Globus pallidus (tissue), 1 donor: ENCODE measurements at regions not wholly inside any gene's neighbourhood (a gene's known extent, or its start where the extent isn't known, plus 50 kb on each side); places are given as distances from the start of the nearest gene placed in this dataset.
"Not testable (repeated sequence)": the region's sequence is repeated elsewhere in the genome, so short reads cannot be mapped to it uniquely, and the experiment has no call there.

Experiments used
- DNase-seq: peaks from one replicate; pipeline ENCODE4 v3.0.0-alpha.2; 2015; ENCODE audit warnings: low spot score

DNA sequence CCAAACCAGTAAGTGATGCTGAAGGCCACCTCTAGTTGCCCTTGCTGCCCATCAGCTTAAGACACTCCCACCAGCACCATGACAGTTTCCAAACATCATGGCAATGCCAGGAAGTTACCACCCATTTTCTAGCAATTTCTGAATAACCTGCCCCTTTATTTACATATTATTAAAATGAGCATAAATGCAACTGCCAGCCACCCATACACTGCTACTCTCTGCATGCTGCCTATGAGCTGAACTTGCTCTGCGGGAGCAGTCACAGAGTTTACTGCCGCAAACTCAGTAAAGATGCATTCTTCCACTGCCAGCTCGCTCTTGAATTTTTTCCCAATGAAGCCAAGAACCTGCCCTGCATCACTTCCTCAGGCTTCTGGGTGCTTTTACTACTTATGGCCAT lies 212.6 kb downstream of the SH2D4B start:
- DNase-seq = no peak

GRCh38 chr10:80751940-80752339 lies 214.2 kb downstream of the SH2D4B start:
- DNase-seq = no peak

DNA sequence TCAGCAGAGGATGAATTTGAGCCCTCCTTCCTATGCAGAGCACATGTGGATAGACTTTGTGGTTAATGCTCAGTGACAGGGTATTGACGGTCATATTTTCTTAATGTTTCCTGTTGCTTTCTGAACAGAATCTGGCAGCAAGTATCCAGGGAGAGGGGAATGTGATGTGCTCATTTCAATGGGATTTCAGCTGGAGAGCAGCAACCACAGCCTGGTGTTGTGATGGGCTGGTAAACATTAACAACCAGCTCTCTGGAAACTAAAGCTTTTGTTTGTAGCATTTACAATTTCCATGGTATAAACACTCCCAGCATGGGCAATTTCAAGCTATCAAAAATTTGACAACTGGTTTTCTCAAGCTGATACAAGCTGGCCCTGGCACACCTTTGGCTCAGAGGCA lies 215.9 kb downstream of the SH2D4B start:
- DNase-seq = no peak

DNA sequence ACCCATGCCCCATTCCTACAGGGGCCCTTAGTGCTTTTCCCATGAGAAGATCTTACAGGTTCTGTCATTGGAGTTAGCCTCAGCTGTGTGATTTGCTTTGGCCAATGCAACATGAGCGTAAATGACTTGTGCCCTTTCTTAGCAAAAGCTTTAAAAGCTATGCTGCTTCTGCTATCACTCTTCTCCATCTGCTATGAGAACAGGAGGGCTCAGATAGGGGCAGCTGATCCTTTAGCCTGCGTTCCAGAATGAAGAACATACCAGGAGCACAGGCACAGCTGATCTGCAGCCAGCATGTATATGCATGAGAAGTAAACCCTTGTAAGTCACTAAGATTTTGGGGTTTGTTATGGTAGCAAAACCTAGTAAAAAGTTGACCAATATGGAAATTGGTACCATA lies 218.2 kb downstream of the SH2D4B start:
- no peak for DNase-seq

DNA sequence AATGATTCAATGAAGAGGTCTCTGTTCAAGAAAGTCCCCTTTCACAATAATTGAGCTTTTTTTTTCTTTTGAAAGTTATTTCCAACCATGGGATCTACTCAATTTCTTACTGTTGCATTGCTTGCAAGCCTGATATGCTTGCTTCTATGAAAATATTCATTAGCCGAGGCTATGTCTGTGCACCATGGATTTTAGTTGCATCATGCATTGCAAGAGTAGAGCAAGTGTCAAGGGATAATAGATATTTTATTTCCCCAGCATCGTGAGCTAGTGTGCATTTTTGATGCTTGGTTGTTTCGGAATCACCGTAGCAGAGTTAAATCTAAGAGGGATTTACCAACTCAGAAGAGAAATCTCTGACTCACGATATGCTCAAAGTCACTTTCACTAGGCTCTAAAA lies 222.0 kb downstream of the SH2D4B start:
- DNase-seq = no peak

DNA sequence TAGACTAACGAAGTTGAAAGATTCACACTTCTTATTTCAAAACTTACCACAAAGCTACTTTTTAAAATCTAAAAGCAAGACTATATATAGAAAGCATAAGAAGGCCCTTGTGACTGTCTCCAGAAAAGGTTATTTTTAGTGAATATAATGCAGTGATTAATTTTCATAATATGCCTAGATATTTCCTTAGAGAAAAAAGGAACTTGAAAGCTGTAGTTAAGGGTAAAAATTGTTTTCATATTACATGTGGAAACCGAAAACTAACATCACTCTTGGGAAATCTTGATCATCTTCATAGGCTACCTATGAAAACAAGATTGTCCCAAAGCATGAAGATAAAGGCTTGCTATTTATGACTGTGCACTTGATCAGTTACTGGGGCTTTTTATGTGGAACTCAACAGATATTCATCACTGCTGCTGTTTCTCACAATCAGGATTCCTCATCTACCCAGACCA lies 223.2 kb downstream of the SH2D4B start:
- no peak for DNase-seq

GRCh38 chr10:80767963-80768362 lies 230.3 kb downstream of the SH2D4B start:
- no peak for DNase-seq

- DNase-seq = no peak
These were observed 232.0 kb downstream of the SH2D4B start for GRCh38 chr10:80769700-80770160.

- no peak for DNase-seq
These were observed 232.5 kb downstream of the SH2D4B start for GRCh38 chr10:80770239-80770638.

DNA sequence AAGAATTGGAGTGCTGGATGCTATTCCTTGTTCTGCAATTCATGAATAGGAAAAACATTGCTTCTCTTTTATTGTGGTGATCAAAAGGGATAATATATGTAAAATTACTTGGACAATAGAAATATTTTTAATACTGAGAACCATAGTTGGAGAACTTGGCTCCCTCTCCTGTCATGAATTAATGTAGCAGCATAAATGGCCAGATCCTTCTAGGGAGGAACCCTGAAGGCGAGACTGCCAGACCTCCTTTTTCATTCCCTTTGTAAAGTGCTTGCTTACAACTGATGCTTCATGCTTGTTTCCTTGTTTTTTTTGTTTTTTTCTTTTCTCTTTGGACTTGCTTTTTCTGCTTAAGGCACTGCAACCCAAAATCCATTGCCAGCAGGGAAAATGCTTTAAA lies 233.6 kb downstream of the SH2D4B start:
- no peak for DNase-seq

- no peak for DNase-seq
These were observed 234.3 kb downstream of the SH2D4B start for GRCh38 chr10:80771902-80772555.

- no peak for DNase-seq
These were observed 234.9 kb downstream of the SH2D4B start for GRCh38 chr10:80772596-80772995.

- no peak for DNase-seq
These were observed 247.0 kb downstream of the SH2D4B start for GRCh38 chr10:80784695-80785094.

DNA sequence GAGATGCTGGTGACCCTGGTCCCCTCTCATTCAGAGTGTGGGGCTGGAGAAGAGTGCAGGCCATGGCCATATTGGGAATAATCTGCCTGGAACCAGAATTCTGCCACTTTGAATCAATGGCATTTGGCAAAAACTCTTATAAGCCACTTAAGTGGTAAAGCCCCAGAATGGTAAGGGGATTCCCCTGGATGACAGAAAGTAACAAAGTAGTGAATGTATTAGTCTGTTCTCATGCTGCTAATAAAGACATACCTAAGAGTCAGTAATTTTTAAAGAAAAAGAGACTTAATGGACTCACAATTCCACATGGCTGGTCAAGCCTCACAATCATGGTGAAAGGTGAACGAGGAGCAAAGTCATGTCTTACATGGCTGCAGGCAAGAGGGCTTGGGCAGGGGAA lies 248.6 kb downstream of the SH2D4B start:
- no peak for DNase-seq

GRCh38 chr10:80787952-80788351 lies 250.2 kb downstream of the SH2D4B start:
- DNase-seq = no peak

DNA sequence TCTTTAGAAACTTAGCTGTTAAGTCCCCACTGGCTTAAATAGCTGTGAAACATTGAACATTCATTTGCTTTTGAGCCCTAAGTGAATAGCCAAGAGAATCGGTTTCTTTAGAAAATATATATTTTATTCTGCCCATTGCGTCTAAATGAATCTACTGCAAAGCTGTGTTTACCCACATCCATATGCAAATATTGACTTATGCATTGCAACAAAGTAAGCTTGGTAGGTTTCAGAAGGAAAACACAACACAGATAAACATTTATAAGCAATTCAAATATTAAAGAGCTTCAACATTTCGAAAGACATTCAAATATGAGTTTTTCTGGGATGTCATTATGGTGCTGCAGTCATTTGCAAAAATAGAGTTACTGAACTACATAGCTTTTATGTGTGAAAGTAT lies 257.3 kb downstream of the SH2D4B start:
- no peak for DNase-seq

DNA sequence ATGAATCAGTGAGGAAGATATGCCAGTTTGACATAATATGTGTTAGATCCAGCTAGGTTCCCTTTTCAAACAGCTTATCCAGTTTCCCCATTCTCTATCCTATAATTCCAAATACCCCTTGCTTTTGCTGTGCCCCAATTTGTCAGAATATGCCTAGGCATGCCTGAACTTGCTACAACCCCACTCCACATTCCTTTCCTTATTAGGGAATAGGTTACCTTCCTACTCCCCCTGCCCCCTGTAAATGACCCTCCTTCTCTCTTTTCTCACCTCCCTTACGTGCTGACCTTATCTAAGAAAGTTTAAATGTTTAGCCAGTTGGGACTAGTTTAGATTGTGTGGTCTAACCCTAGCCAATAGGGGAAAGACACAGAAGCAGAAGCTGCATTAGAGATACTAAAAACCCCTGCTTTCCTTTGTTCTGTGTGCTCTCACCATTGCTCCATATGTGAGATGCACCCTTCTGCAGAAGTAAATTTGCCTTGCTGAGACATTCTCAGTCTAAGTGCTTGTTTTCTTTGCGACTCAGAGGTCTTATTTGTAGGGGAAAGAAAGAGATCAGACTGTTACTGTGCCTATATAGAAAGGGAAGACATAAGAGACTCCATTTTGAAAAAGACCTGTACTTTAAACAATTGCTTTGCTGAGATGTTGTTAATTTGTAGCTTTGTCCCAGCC lies 267.8 kb downstream of the SH2D4B start:
- DNase-seq = no peak

GRCh38 chr10:80814147-80814652 lies 276.5 kb downstream of the SH2D4B start:
- no peak for DNase-seq

DNA sequence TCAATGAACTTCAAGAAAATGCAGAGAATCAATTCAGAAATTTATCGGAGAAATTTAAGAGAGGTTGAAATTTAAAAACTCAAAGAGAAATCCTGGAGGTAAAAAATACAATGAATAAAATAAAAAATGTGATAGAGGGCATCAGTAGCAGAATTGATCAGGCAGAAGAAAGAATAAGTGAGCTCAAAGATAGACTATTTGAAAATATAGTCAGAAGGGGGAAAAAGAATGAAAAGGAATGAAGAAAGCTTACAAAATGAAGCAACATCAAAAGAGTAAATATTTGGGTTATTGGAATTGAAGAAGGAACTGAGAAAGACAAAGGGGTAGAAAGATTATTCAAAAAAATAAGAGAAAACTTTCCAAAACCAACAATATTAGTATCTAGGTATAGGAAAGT lies 291.4 kb downstream of the SH2D4B start:
- no peak for DNase-seq

DNA sequence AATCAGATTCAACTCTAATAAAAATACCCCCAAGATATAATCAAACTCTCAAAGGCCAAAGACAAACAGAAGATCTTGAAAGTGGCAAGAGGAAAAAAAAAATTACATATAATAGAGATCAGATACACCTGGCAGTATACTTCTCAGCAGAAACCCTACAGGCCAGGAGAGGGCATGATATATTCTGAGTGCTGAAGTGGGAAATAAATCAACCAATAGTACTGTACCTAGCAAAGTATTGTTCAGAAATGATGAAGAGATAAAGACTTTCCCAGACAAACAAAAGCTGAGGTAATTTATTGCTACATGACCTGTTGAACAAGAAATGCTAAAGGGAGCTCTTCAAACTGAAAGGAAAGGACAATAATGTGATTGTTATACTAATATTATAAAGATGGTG lies 291.9 kb downstream of the SH2D4B start:
- DNase-seq = no peak

DNA sequence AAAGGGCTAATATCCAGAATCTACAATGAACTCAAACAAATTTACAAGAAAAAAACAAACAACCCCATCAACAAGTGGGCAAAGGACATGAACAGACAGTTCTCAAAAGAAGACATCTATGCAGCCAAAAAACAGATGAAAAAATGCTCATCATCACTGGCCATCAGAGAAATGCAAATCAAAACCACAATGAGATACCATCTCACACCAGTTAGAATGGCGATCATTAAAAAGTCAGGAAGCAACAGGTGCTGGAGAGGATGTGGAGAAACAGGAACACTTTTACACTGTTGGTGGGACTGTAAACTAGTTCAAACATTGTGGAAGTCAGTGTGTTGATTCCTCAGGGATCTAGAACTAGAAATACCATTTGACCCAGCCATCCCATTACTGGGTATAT lies 295.0 kb downstream of the SH2D4B start:
- not testable (repeated sequence) for DNase-seq

DNA sequence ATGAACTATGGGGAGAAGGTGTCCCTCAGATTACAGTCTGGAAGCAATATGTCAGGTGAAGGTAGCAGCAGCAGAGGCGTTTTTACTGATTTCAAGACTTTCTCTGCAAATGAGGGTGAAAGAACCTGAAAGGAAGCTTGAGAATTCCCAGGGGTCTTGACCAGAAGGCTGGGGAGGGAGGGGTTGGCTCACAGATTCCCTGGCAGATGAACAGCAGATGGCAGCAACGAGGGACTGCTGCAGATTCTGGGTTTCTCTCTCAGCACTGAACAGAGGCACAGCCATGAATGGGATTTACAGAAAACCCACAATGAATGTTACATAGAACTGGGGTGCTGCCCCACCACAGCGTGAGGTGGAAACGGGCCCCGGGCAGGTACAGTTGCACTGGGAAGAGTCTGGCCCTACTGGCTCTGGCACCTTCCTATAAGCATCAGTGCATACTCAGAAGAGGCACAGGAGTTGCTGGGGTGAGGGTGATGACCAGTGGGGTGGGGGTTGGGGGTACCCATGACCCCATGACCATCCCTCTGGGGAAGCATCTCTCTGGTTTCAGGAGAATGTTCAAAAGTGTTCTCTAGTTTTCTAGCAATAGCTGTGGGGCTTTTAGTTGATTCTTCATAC lies 317.8 kb downstream of the SH2D4B start:
- no peak for DNase-seq

GRCh38 chr10:80856186-80856585 lies 318.5 kb downstream of the SH2D4B start:
- no peak for DNase-seq
